GM18499 (cell line): ENCODE measurements at regions not wholly inside any gene's neighbourhood (a gene's known extent, or its start where the extent isn't known, plus 50 kb on each side); places are given as distances from the start of the nearest gene placed in this dataset.
"Not testable (repeated sequence)": the region's sequence is repeated elsewhere in the genome, so short reads cannot be mapped to it uniquely, and the experiment has no call there.

Source experiments
- ATAC-seq: cut with Tn5 transposase; IDR thresholded peaks from one replicate; pipeline ENCODE4 v1.9.1; 2021; ENCODE audit warnings: moderate number of reproducible peaks; ENCODE audit not compliant: insufficient read depth, unreplicated experiment

GRCh38 chr10:109219935-109220605, 703.2 kb downstream of the XPNPEP1 start:
- no peak for ATAC-seq

- no peak for ATAC-seq
Measured at GRCh38 chr10:109218207-109218606, 705.1 kb downstream of the XPNPEP1 start.

GRCh38 chr10:109215291-109216075, 707.8 kb downstream of the XPNPEP1 start:
- ATAC-seq: no peak

GRCh38 chr10:109214891-109215290, 708.4 kb downstream of the XPNPEP1 start:
- not testable (repeated sequence) for ATAC-seq

GRCh38 chr10:109207361-109207760, 716.0 kb downstream of the XPNPEP1 start:
- no peak for ATAC-seq

GRCh38 chr10:109205929-109206585, 717.3 kb downstream of the XPNPEP1 start:
- no peak for ATAC-seq

GRCh38 chr10:109203646-109204353, 719.5 kb downstream of the XPNPEP1 start:
- ATAC-seq: no peak

GRCh38 chr10:109202111-109202510, 721.2 kb downstream of the XPNPEP1 start:
- no peak for ATAC-seq

GRCh38 chr10:109200646-109201045, 722.7 kb downstream of the XPNPEP1 start:
- ATAC-seq: no peak

GRCh38 chr10:109191823-109192222, 731.5 kb downstream of the XPNPEP1 start:
- no peak for ATAC-seq

- no peak for ATAC-seq
Measured at GRCh38 chr10:109191341-109191740, 732.0 kb downstream of the XPNPEP1 start.

- no peak for ATAC-seq
Measured at GRCh38 chr10:109187677-109188076, 735.6 kb downstream of the XPNPEP1 start.

GRCh38 chr10:109183366-109183765, 739.9 kb downstream of the XPNPEP1 start:
- ATAC-seq: no peak

GRCh38 chr10:109178591-109178990, 744.7 kb downstream of the XPNPEP1 start:
- ATAC-seq: no peak

GRCh38 chr10:109174526-109174925, 748.8 kb downstream of the XPNPEP1 start:
- ATAC-seq: no peak

- ATAC-seq: no peak
Measured at GRCh38 chr10:109173937-109174336, 749.4 kb downstream of the XPNPEP1 start.

GRCh38 chr10:109173121-109173520, 750.2 kb downstream of the XPNPEP1 start:
- ATAC-seq: no peak

- ATAC-seq: no peak
Measured at GRCh38 chr10:109166935-109167334, 756.4 kb downstream of the XPNPEP1 start.

GRCh38 chr10:109159351-109159750, 764.0 kb downstream of the XPNPEP1 start:
- no peak for ATAC-seq

GRCh38 chr10:109156396-109156795, 766.9 kb downstream of the XPNPEP1 start:
- no peak for ATAC-seq
